22Rv1 (cell line): ENCODE measurements at regions not wholly inside any gene's neighbourhood (a gene's known extent, or its start where the extent isn't known, plus 50 kb on each side); places are given as distances from the start of the nearest gene placed in this dataset.

Experiments used
- H3K27ac ChIP-seq: fragments of 450-650 bp; 2 replicates; pipeline ENCODE4 v1.5.1; 2017
- ZFX ChIP-seq: fragments of 450-650 bp; IDR thresholded peaks from 2 replicates; pipeline ENCODE4 v1.6.1; 2017; ENCODE audit warnings: antibody characterized with exemption, borderline replicate concordance
- TF ChIP-seq, protein P1 (sequence below): fragments of 450-650 bp; IDR thresholded peaks from 2 replicates; pipeline ENCODE4 v1.5.1; 2017; ENCODE audit warnings: mild to moderate bottlenecking

DNA sequence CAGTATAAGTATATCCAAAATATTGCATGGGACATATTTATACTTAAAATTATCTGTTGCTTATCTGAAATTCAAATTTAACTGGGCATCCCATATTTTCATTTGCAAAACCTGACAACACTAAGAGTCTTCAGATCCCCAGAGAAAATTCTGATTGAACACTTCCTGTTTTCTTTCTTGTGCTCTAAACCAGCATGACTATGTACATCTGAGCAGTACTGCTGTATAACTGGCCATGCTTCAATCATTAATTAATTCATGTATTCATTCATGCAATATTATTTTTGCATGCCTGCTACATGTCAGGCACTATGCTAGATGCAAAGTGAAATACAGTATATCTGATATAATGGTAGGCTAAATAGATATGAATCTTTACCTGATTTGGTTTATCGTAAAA lies 461.2 kb downstream of the TLR4 start:
- TF ChIP-seq, protein P1, sequence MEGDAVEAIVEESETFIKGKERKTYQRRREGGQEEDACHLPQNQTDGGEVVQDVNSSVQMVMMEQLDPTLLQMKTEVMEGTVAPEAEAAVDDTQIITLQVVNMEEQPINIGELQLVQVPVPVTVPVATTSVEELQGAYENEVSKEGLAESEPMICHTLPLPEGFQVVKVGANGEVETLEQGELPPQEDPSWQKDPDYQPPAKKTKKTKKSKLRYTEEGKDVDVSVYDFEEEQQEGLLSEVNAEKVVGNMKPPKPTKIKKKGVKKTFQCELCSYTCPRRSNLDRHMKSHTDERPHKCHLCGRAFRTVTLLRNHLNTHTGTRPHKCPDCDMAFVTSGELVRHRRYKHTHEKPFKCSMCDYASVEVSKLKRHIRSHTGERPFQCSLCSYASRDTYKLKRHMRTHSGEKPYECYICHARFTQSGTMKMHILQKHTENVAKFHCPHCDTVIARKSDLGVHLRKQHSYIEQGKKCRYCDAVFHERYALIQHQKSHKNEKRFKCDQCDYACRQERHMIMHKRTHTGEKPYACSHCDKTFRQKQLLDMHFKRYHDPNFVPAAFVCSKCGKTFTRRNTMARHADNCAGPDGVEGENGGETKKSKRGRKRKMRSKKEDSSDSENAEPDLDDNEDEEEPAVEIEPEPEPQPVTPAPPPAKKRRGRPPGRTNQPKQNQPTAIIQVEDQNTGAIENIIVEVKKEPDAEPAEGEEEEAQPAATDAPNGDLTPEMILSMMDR = no peak
- no peak for TF ChIP-seq ZFX
- H3K27ac ChIP-seq = no peak overlapping the region

DNA sequence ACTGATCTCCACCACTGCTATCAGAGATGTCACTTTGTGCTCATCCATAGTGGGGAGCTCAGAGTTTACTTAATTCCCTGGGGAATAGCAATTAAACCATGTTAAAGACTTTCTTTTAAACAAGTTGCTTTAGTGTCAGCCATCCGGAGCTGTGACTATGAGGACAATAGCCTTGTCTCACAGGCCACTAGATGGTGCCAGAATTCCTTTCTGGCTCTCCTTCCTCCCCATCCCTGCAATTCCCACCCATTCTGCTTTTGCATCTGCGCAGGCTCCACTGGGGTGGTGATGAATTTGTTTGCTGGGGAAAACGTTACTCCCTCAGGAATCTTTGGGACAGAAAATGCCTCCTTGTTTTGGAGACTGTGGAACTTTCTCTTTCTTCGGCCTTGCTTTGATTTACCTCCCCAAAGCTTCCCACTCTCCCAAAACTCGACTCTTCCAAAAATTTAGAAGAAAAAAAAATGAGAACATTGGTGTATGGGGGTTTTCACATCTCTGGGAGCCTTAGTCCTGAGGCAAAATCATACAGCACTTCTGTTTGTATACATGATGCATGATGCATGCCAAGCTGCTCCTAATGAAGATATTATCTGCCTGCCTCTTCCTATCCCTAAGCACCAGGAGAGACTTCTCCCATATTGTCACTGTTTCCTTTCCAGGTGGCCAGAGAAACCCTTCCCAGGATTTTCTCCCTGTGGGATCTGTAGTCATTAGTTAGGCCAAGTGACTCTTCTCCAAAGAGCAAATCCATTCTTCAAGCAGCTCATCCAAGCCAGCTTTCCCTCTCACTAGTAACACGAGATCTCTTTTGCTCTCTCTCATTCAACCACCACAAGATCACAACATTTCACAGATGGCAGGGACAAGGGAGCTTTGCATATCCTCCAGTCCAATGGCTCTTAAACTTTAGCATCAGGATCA lies 466.1 kb downstream of the TLR4 start:
- TF ChIP-seq ZFX = no peak
- TF ChIP-seq, protein P1 = peak; percentile 83

DNA sequence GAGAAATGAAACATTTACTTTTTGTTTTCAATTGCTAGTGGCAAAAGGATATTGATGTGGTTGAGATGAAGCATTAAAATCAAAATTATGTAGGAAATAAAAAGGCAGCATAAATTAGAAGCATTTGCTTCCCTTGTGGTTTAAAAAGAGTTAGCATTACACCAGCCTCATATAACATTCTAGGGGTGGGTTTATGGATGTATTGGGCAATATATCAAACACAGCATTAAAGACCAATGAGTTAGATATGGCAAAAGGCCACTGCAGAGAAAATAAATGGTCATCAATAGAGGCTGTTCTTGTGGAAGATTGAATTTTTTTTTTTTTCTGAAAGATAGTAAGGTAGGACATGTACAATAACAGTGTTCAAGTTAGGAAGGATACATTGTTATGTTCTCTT lies 473.0 kb downstream of the TLR4 start:
- H3K27ac ChIP-seq = no peak overlapping the region
- no peak for TF ChIP-seq ZFX
- TF ChIP-seq, protein P1 = no peak

More for the DNA sequence above, 466.1 kb downstream of the TLR4 start:
- no peak overlapping the region for H3K27ac ChIP-seq

DNA sequence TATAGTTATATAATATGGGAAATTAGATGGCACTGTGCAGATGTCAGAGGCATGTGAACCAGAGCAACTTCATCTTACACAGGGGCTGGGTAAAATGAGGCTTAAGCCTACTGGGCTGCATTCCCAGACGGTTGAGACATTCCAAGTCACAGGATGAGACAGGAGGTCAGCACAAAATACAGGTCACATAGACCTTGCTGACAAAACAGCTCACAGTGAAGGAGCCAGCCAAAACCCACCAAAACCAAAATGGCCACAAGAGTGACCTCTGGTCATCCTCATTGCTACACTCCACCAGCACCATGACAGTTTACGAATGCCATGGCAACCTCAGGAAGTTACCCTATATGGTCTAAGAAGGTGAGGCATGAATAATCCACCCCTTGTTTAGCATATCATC lies 479.4 kb downstream of the TLR4 start:
- H3K27ac ChIP-seq = no peak overlapping the region
- TF ChIP-seq, protein P1 = no peak
- TF ChIP-seq ZFX = no peak

DNA sequence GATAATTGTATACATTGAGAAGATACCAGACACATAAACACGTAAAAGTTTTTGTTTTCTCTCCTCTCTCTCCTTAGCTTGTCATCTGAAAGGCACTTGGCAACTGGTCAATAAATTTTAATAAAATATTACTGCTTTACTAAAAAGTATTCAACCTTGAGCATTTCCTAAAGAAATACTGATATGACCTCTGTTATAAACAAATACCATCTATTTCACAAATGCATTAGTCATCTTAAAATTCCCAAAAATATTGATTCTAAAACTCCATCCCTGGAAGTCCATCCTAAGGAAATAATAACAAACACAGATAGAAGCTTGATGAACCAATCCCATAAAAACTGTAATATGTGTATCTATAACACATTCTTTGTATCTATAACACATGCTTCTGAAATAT lies 483.2 kb downstream of the TLR4 start:
- no peak overlapping the region for H3K27ac ChIP-seq
- TF ChIP-seq ZFX = no peak
- TF ChIP-seq, protein P1 = no peak

DNA sequence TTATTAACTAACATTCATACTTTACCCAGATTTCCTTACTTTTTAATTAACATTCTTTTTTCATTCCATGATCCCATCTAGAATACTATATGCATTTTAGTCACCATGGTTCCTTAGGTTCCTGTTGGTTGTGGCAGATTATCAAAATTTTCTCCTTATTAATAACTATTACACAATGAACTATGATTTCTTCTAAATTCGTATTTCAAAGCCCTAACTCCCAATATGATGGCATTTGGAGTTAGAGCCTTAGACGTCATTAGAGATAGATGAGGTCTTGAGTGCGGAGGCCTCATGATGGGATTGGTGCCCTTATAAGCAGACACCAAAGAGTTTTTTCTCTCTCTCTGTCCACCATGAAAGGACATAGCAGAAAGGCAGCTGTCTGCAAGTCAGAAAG lies 485.4 kb downstream of the TLR4 start:
- no peak for TF ChIP-seq ZFX
- TF ChIP-seq, protein P1 = no peak
- no peak overlapping the region for H3K27ac ChIP-seq

DNA sequence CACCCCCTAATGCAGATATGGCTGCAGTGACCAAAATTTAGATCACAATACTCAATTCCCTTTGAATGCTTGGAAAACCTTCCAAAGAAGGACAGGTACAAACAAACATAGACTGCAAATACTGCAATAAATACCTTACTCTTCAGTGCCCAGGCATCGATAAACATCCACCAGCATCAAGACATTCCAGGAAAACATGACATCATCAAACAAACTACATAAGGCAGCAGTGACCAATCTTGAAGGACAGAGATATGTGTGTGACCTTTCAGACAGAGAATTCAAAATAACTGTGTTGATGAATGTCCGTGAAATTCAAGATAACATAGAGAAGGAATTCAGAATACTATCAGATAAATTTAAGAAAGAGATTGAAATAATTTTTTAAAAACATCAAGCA lies 488.6 kb downstream of the TLR4 start:
- no peak for TF ChIP-seq ZFX
- TF ChIP-seq, protein P1 = no peak
- no peak overlapping the region for H3K27ac ChIP-seq
